Body of pancreas (tissue), 4 donors: ENCODE measurements at regions not wholly inside any gene's neighbourhood (a gene's known extent, or its start where the extent isn't known, plus 50 kb on each side); places are given as distances from the start of the nearest gene placed in this dataset.

ENCODE experiments used
- ATAC-seq: fragments of 150-250 bp; one replicate; pipeline ENCODE4 v1.9.1; 2016
- DNase-seq, 4 donors: peaks; one replicate each; pipeline ENCODE4 v3.0.0-alpha.2; 2019
- H3K27ac ChIP-seq, 4 donors: fragments of 200-600 bp; sonication (generic); 1 replicate in 3 of 4; 2 replicates in 1 of 4; pipeline versions ENCODE4 v1.5.1 to v1.6.1; 2016 to 2019; ENCODE audit warnings: mild to moderate bottlenecking in 1 of 4, mixed read lengths in 1 of 4, moderate library complexity in 1 of 4
- H3K27me3 ChIP-seq, 2 donors: fragments of 200-600 bp; sonication (generic); one replicate each; pipeline ENCODE4 v1.6.0; 2016; ENCODE audit warnings: mild to moderate bottlenecking in 1 of 2
- H3K36me3 ChIP-seq, 2 donors: fragments of 200-600 bp; sonication (generic); replicated peaks in 1 of 2; 2 replicates each; pipeline ENCODE4 v1.5.1; 2016; ENCODE audit warnings: low read depth in 2 of 2; ENCODE audit not compliant: insufficient read depth in 1 of 2
- H3K4me1 ChIP-seq: fragments of 200-600 bp; sonication (generic); one replicate; pipeline ENCODE4 v1.6.0; 2016
- H3K4me3 ChIP-seq, 2 donors: fragments of 200-600 bp; sonication (generic); 1 replicate in 1 of 2; 2 replicates in 1 of 2; pipeline ENCODE4 v1.5.1; 2016 to 2019
- H3K9me3 ChIP-seq, 3 donors: fragments of 200-600 bp; sonication (generic); 1 replicate in 2 of 3; 2 replicates in 1 of 3; pipeline ENCODE4 v1.5.1; 2016
- CTCF ChIP-seq, 7 experiments: fragments of 450-650 bp in 4 of 7; fragments of 200-600 bp in 3 of 7; sonication (generic) in 3 of 7; IDR thresholded peaks; one replicate each; pipeline ENCODE4 v1.5.1; 2016 to 2019; ENCODE audit warnings: antibody characterized with exemption in 7 of 7
- POLR2A ChIP-seq, 3 donors: fragments of 450-650 bp; IDR thresholded peaks; one replicate each; pipeline ENCODE4 v1.6.1; 2016; ENCODE audit warnings: antibody characterized with exemption in 3 of 3, mild to moderate bottlenecking in 2 of 3
- WGBS, 2 donors: methylation state at CpG; one replicate each; pipeline ENCODE4 v1.1.5; 2017; 5-methylcytosine and 5-hydroxymethylcytosine counted together
- intact Hi-C: fragments of 100-400 bp; cut with DNase I; formaldehyde crosslinking; loops from one replicate; pipeline ENCODE4 v1.15.1; 2023

GRCh38 chr9:82088591-82088990 is 100.0 kb downstream of the SPATA31D1 start:
- ATAC-seq: no peak
- WGBS, 2 donors: 83 to 88% methylated on average over 24 of the region's 24 CpGs
- Histone ChIP-seq H3K4me3 (no peak overlapping the region), H3K27ac (no peak overlapping the region), H3K9me3 (no peaks in the 10 kb centered on the region), H3K4me1 (no peaks in the 10 kb centered on the region), H3K36me3 (no peaks in the 10 kb centered on the region), H3K27me3 (no peaks in the 10 kb centered on the region)
- TF ChIP-seq CTCF (IDR thresholded peaks at IDR 0.05) (no peak), POLR2A (IDR thresholded peaks at IDR 0.05) (no peak)
- intact Hi-C loops: no loop called here
- DNase-seq: no peak

- Histone ChIP-seq H3K4me3 (no peak overlapping the region), H3K27ac (no peak overlapping the region), H3K36me3 (no peaks in the 10 kb centered on the region), H3K9me3 (no peaks in the 10 kb centered on the region), H3K4me1 (no peaks in the 10 kb centered on the region), H3K27me3 (no peaks in the 10 kb centered on the region)
- DNase-seq: no peak
- ATAC-seq: no peak
- 67 to 70% methylated on average over 2 of the region's 2 CpGs for WGBS, 2 donors
- intact Hi-C loops: no loop called here
- TF ChIP-seq POLR2A (IDR thresholded peaks at IDR 0.05) (no peak), CTCF (IDR thresholded peaks at IDR 0.05) (no peak)
Observed at GRCh38 chr9:82090046-82090445, 101.5 kb downstream of the SPATA31D1 start.

- peak in 2 of 4 donors; percentile 9 to 30 for DNase-seq
- Histone ChIP-seq H3K27ac (no peak overlapping the region), H3K27me3 (no peaks in the 10 kb centered on the region), H3K36me3 (no peaks in the 10 kb centered on the region), H3K9me3 (no peaks in the 10 kb centered on the region), H3K4me1 (no peaks in the 10 kb centered on the region), H3K4me3 (no peak overlapping the region)
- TF ChIP-seq POLR2A (IDR thresholded peaks at IDR 0.05) (no peak), CTCF (IDR thresholded peaks at IDR 0.05) (no peak)
- no peak for ATAC-seq
- 57 to 64% methylated on average over 1 of the region's 1 CpG for WGBS, 2 donors
- intact Hi-C loops: no loop called here
Observed at GRCh38 chr9:82091100-82091499, 102.5 kb downstream of the SPATA31D1 start.

GRCh38 chr9:82091610-82092009 is 103.0 kb downstream of the SPATA31D1 start:
- no peak overlapping the region for H3K4me3 ChIP-seq
- no peak for DNase-seq
- no peaks in the 10 kb centered on the region for H3K4me1 ChIP-seq
- H3K9me3 ChIP-seq: no peaks in the 10 kb centered on the region
- H3K36me3 ChIP-seq: no peaks in the 10 kb centered on the region
- ATAC-seq: no peak
- H3K27me3 ChIP-seq: no peaks in the 10 kb centered on the region
- 81 to 94% methylated on average over 2 of the region's 2 CpGs for WGBS, 2 donors
- H3K27ac ChIP-seq: no peak overlapping the region
- intact Hi-C loops: no loop called here
- TF ChIP-seq POLR2A (IDR thresholded peaks at IDR 0.05) (no peak), CTCF (IDR thresholded peaks at IDR 0.05) (no peak)

- no peak overlapping the region for H3K4me3 ChIP-seq
- no peaks in the 10 kb centered on the region for H3K27me3 ChIP-seq
- H3K4me1 ChIP-seq: no peaks in the 10 kb centered on the region
- ATAC-seq (no peak), DNase-seq (no peak)
- 81 to 89% methylated on average over 1 of the region's 1 CpG for WGBS, 2 donors
- no peak for TF ChIP-seq POLR2A (IDR thresholded peaks at IDR 0.05)
- no peak for TF ChIP-seq CTCF (IDR thresholded peaks at IDR 0.05)
- H3K36me3 ChIP-seq: no peaks in the 10 kb centered on the region
- H3K27ac ChIP-seq: no peak overlapping the region
- H3K9me3 ChIP-seq: peaks cover 0 to 16% (median 0%) of the 10 kb centered on the region in 3 donors
- intact Hi-C loops: no loop called here
Observed at GRCh38 chr9:82101475-82101874, 112.9 kb downstream of the SPATA31D1 start.
